ENCODE measurements at regions not wholly inside any gene's neighbourhood (a gene's known extent, or its start where the extent isn't known, plus 50 kb on each side); places are given as distances from the start of the nearest gene placed in this dataset.

DNA sequence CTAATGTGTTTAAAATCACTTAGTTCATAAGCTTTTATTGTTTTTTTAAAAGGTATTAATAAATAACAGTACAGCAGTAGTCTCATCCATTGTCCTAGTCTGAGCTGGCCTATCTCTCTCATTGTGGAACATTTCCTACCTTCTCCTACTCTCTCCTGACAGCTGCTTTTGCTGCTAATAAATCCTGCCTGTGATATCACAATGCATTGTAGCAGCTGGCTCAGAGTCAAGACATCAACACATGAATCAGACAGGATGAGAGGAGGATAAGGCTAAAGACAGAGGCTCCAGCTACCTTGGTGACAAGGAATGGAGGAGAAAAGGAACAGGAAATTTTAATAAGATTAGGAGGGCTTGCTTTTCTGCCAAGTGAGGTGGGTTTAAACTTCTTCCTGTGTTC is 626.1 kb downstream of the HS3ST4 start:
- TF ChIP-seq, protein P1, sequence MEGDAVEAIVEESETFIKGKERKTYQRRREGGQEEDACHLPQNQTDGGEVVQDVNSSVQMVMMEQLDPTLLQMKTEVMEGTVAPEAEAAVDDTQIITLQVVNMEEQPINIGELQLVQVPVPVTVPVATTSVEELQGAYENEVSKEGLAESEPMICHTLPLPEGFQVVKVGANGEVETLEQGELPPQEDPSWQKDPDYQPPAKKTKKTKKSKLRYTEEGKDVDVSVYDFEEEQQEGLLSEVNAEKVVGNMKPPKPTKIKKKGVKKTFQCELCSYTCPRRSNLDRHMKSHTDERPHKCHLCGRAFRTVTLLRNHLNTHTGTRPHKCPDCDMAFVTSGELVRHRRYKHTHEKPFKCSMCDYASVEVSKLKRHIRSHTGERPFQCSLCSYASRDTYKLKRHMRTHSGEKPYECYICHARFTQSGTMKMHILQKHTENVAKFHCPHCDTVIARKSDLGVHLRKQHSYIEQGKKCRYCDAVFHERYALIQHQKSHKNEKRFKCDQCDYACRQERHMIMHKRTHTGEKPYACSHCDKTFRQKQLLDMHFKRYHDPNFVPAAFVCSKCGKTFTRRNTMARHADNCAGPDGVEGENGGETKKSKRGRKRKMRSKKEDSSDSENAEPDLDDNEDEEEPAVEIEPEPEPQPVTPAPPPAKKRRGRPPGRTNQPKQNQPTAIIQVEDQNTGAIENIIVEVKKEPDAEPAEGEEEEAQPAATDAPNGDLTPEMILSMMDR (IDR thresholded peaks at IDR 0.05; ENCODE audit: low read depth, low read length), result no peak
- no peak overlapping the region for H3K4me3 ChIP-seq (replicated peaks in 1 of 2; ENCODE audit: low read depth in 2 of 2, low read length in 2 of 2)
- DNase-seq (ENCODE audit: low read depth in 2 of 2), result no peak

DNA sequence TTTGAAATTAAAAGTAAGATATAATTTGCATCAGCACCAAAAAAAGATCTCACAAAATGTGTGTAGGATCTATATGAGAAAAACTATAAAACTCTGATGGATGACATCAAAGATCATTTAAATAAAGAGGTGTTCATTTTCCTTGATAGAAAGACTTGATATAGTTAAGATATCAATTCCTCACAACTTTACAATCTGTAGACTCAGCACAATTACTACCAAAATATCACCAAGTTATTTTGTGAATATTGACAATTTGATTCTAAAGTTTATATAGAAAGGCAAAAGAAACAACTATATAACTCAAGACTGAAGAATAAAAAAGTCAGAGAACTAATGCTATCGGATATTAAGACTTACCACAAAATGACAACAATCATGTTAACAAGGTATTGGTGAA is 638.9 kb downstream of the HS3ST4 start:
- no peak overlapping the region for H3K4me3 ChIP-seq (replicated peaks in 1 of 2; ENCODE audit: low read depth in 2 of 2, low read length in 2 of 2)
- TF ChIP-seq, protein P1 (IDR thresholded peaks at IDR 0.05; ENCODE audit: low read depth, low read length), result no peak
- DNase-seq (ENCODE audit: low read depth in 2 of 2), result no peak

- DNase-seq (ENCODE audit: low read depth in 2 of 2), result no peak
- TF ChIP-seq, protein P1 (IDR thresholded peaks at IDR 0.05; ENCODE audit: low read depth, low read length), result no peak
- H3K4me3 ChIP-seq (replicated peaks in 1 of 2; ENCODE audit: low read depth in 2 of 2, low read length in 2 of 2), result no peak overlapping the region
Measured at GRCh38 chr16:26334218-26335111, 642.7 kb downstream of the HS3ST4 start.

DNA sequence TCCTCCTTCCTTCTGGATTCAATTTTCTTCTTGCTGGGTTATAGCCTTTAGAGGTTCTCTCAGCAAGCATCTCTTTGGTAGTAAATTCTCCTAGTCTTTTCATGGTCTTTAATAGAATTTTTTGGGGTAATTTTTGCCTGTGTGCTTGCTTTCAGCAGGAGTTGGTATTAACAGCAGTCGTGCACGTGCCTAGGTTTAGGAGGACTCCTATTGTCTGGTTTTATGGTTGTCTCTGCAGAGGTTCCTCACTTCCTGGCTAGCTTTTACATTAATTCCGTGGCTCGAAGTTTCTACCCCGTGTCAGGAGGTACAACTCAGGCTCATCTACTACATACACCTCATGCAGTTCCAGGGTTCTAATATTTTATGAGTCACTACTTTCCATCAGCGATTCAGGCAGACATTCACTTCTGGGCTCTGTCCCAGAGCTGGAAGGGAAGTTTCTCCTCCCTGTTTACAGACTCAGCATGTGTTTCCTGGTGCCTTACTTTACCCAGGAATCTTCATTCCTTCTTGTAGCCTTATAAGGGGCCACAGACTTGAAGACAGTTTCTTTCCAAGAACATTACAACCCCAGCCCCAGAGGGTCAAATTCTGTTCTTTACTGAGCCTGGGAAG is 643.6 kb downstream of the HS3ST4 start:
- DNase-seq (ENCODE audit: low read depth in 2 of 2), result no peak
- TF ChIP-seq, protein P1 (IDR thresholded peaks at IDR 0.05; ENCODE audit: low read depth, low read length), result no peak

DNA sequence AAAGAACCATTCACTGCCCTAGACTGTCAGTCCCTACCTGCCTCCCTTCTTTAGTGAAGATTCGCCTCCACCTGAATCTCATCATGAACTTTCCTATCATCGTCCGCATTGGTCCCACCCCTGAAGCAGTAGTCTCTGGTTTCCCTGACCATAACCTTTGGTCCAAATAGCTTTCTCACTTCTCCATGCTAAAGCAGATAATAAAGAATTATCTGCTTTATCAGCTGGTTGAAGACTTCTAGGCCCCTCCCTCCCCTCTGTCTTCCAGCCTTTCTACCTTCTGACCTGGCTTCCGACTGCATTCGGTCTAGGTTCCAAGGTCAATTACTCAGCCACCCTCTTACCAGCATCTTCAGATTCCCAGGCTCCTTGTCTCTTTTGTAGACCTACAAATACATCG is 650.9 kb downstream of the HS3ST4 start:
- DNase-seq (ENCODE audit: low read depth in 2 of 2), result no peak
- no peak overlapping the region for H3K4me3 ChIP-seq (replicated peaks in 1 of 2; ENCODE audit: low read depth in 2 of 2, low read length in 2 of 2)
- TF ChIP-seq, protein P1 (IDR thresholded peaks at IDR 0.05; ENCODE audit: low read depth, low read length), result no peak

More for the DNA sequence above, 643.6 kb downstream of the HS3ST4 start:
- no peak overlapping the region for H3K4me3 ChIP-seq (replicated peaks in 1 of 2; ENCODE audit: low read depth in 2 of 2, low read length in 2 of 2)

DNA sequence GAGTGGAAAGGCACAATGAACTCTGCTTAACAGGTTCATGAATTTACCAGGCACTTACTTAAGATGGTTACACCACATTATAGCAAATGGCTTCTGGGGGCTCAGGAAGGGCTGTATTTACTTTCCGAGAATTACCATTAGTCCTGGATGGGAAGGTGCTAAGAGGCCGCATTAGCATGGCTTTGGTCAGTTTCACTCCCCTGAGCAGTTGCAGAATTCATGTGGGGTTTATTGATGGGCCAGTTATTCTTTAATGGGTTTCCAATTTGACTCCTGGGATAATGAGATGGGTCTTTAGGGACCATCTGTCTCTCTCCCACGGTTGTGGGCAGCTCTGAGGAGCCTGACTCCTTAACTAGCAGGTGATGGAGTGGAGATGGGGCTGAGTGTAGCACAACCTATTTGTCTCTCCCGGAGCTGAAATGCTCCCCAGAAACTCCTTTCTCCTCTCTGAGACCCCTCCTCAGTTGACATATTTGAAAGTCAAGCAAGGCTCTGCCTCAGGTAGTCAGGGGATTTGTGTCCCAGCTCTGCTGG is 652.5 kb downstream of the HS3ST4 start:
- TF ChIP-seq, protein P1 (IDR thresholded peaks at IDR 0.05; ENCODE audit: low read depth, low read length), result no peak
- no peak overlapping the region for H3K4me3 ChIP-seq (replicated peaks in 1 of 2; ENCODE audit: low read depth in 2 of 2, low read length in 2 of 2)
- DNase-seq (ENCODE audit: low read depth in 2 of 2), result no peak

Measured in cardiac fibroblast (primary cell).